BLaER1 treated with 17β-estradiol and CSF1 and Interleukin-3, amounts not matched to agents 10 nM and 100 nM (cell line): ENCODE measurements at regions not wholly inside any gene's neighbourhood (a gene's known extent, or its start where the extent isn't known, plus 50 kb on each side); places are given as distances from the start of the nearest gene placed in this dataset.

ENCODE experiments used
- H3K27ac ChIP-seq, 11 experiments: shearing (Covaris generic); formaldehyde crosslinking; 2 replicates each; pipeline ENCODE4 v1.8.1; 2022
- H3K27me3 ChIP-seq, 11 experiments: shearing (Covaris generic); formaldehyde crosslinking; 2 replicates each; pipeline ENCODE4 v1.8.1; 2022
- H3K36me3 ChIP-seq, 11 experiments: shearing (Covaris generic); formaldehyde crosslinking; 2 replicates each; pipeline ENCODE4 v1.8.1; 2022
- H3K4me1 ChIP-seq, 10 experiments: shearing (Covaris generic); formaldehyde crosslinking; 2 replicates each; pipeline ENCODE4 v1.8.1; 2022
- H3K4me2 ChIP-seq, 11 experiments: shearing (Covaris generic); formaldehyde crosslinking; 2 replicates each; pipeline ENCODE4 v1.8.1; 2022
- H3K4me3 ChIP-seq, 10 experiments: shearing (Covaris generic); formaldehyde crosslinking; 2 replicates each; pipeline ENCODE4 v1.8.1; 2022
- H3K9ac ChIP-seq, 11 experiments: shearing (Covaris generic); formaldehyde crosslinking; 2 replicates each; pipeline ENCODE4 v1.8.1; 2022
- H3K9me3 ChIP-seq, 11 experiments: shearing (Covaris generic); formaldehyde crosslinking; replicated peaks in 1 of 11; 2 replicates each; pipeline ENCODE4 v1.8.1; 2022
- H4K20me1 ChIP-seq, 11 experiments: shearing (Covaris generic); formaldehyde crosslinking; 2 replicates each; pipeline ENCODE4 v1.8.1; 2022
- Cebpa-rat ChIP-seq, 11 experiments: shearing (Covaris generic); IDR thresholded peaks; 2 replicates each; pipeline ENCODE4 v1.8.1; 2022

- H3K27ac ChIP-seq: no peak overlapping the region
- H3K4me3 ChIP-seq: no peak overlapping the region
Observed at GRCh38 chr2:140136861-140137260, 1356.7 kb upstream of the NXPH2 start.

DNA sequence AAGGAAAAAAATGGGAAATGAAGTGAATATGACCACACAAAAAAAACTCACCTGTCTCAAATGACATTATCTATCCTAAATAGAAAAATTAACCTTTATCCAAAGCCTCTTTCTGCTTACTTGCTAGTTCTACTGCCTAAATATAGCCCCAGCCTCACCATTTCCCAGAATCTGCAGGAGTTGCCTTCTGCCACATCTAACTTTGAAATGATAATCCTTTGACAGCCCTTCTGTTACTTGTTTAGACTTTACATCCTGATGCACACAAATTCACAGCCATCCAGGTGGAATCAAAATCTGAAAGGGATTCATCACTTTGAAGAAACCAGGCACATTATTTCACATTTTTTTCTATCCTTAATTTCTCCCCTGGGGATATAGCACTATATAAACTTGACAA lies 1356.2 kb upstream of the NXPH2 start:
- Histone ChIP-seq H3K4me2 (no peak overlapping the region), H3K9ac (no peak overlapping the region), H3K4me1 (no peaks in the 10 kb centered on the region), H3K27ac (no peak overlapping the region), H4K20me1 (no peaks in the 10 kb centered on the region), H3K9me3 (no peaks in the 10 kb centered on the region), H3K4me3 (no peak overlapping the region), H3K27me3 (no peaks in the 10 kb centered on the region), H3K36me3 (no peaks in the 10 kb centered on the region)
- no peak for TF ChIP-seq Cebpa-rat (IDR thresholded peaks at IDR 0.05)

More at GRCh38 chr2:140136861-140137260, 1356.7 kb upstream of the NXPH2 start:
- TF ChIP-seq Cebpa-rat (IDR thresholded peaks at IDR 0.05): no peak
- Histone ChIP-seq H3K4me2 (no peak overlapping the region), H4K20me1 (no peaks in the 10 kb centered on the region), H3K27me3 (no peaks in the 10 kb centered on the region), H3K4me1 (no peaks in the 10 kb centered on the region), H3K9me3 (no peaks in the 10 kb centered on the region), H3K9ac (no peak overlapping the region), H3K36me3 (no peaks in the 10 kb centered on the region)

- H3K9me3 ChIP-seq: no peaks in the 10 kb centered on the region
- no peak overlapping the region for H3K9ac ChIP-seq
- no peak overlapping the region for H3K4me3 ChIP-seq
- H4K20me1 ChIP-seq: no peaks in the 10 kb centered on the region
- H3K27ac ChIP-seq: no peak overlapping the region
- no peak for TF ChIP-seq Cebpa-rat (IDR thresholded peaks at IDR 0.05)
- H3K36me3 ChIP-seq: no peaks in the 10 kb centered on the region
- H3K4me1 ChIP-seq: no peaks in the 10 kb centered on the region
- no peak overlapping the region for H3K4me2 ChIP-seq
- H3K27me3 ChIP-seq: no peaks in the 10 kb centered on the region
Observed at GRCh38 chr2:140128909-140129308, 1348.7 kb upstream of the NXPH2 start.

- H3K9ac ChIP-seq: no peak overlapping the region
- no peak overlapping the region for H3K4me3 ChIP-seq
- H3K27ac ChIP-seq: no peak overlapping the region
- H3K4me2 ChIP-seq: no peak overlapping the region
- H3K36me3 ChIP-seq: no peaks in the 10 kb centered on the region
- H3K27me3 ChIP-seq: no peaks in the 10 kb centered on the region
- TF ChIP-seq Cebpa-rat (IDR thresholded peaks at IDR 0.05): no peak
- H4K20me1 ChIP-seq: no peaks in the 10 kb centered on the region
- no peaks in the 10 kb centered on the region for H3K4me1 ChIP-seq
- H3K9me3 ChIP-seq: no peaks in the 10 kb centered on the region
Observed at GRCh38 chr2:140122001-140122400, 1341.8 kb upstream of the NXPH2 start.

GRCh38 chr2:140117386-140117785 lies 1337.2 kb upstream of the NXPH2 start:
- Histone ChIP-seq H3K27me3 (no peaks in the 10 kb centered on the region), H3K4me3 (no peak overlapping the region), H4K20me1 (no peaks in the 10 kb centered on the region), H3K4me2 (no peak overlapping the region), H3K36me3 (no peaks in the 10 kb centered on the region), H3K27ac (no peak overlapping the region), H3K9me3 (no peaks in the 10 kb centered on the region), H3K9ac (no peak overlapping the region), H3K4me1 (no peaks in the 10 kb centered on the region)
- TF ChIP-seq Cebpa-rat (IDR thresholded peaks at IDR 0.05): no peak

DNA sequence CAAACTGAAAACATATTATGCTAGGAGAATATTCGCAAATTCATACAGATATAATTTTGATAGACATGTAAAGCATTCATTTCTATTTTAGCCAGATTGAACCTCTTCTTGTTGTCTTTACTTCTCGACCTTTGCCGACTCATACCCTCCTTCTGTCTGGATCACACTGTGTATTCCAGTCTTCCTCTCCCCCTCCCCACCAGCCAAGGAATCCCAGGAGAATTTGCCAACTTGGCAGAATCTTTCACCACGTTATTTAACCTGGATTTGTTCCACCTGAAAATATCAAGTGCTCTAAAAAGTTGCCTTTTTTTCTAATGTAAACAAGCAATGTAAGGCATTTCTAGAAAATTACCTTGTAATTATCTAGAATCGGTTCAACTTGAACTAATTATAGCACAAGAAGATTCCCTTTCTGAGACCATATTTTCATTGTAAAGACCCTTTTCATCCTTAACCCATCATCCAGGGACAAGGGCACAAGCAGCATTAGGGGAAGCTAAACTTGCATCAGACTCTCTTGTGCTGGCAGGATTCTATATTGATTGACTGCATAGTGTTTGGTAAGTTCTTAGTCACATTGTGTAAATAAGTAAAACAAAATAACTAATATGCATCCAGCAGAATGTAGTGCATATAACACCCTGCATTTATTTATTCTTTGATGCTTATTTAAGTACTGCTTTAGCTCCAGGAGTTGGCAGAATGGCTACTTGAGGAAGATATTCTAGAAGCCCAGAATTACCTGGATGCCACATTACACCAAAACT lies 1328.7 kb upstream of the NXPH2 start:
- no peaks in the 10 kb centered on the region for H3K9me3 ChIP-seq
- H3K36me3 ChIP-seq: no peaks in the 10 kb centered on the region
- H3K4me2 ChIP-seq: no peak overlapping the region
- H3K4me1 ChIP-seq: no peaks in the 10 kb centered on the region
- no peak overlapping the region for H3K9ac ChIP-seq
- H3K27ac ChIP-seq: no peak overlapping the region
- H3K4me3 ChIP-seq: no peak overlapping the region
- H3K27me3 ChIP-seq: no peaks in the 10 kb centered on the region
- no peaks in the 10 kb centered on the region for H4K20me1 ChIP-seq
- no peak for TF ChIP-seq Cebpa-rat (IDR thresholded peaks at IDR 0.05)

DNA sequence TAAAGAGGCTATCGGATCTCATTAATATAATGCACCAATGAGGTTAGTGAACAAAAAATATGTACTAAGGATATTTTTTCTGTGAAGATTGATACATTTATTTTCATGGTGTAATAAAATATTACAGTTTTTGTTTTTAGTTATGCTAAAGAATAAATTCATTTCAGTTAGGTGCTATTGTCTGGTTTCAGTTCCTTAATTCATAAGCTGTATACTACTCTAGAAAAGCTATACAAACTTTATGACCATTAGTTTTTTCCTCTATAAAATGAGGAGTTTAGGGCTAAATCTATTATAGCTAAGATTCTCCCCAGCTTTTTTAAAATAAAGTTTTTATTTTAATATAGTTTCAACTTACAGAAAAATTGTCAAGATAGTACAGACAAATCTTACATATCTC lies 1311.7 kb upstream of the NXPH2 start:
- no peaks in the 10 kb centered on the region for H3K27me3 ChIP-seq
- 0 out of 20 replicates have a peak, but pooled peaks cover 0 to 6% (median 0%) of the 10 kb centered on the region in 10 experiments for H3K4me1 ChIP-seq
- H3K27ac ChIP-seq: no peak overlapping the region

DNA sequence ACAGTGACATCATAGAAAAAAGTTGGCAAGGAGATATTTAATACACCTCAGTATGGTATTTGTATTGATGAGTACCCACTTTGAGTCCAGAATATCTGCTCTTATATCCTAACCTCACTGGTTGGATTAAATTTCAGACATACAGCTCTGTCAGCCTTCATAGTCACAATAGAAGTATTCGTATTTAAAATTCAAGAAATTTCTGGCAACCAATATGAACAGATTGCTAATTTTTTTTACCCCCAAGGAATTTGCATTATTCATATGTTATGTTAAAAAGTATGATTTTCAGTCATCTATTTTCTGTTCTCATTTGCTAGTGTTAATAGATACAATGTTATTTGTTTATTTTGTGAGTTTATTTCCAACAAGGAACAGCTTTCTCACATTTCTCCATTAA lies 1306.8 kb upstream of the NXPH2 start:
- Histone ChIP-seq H3K4me1 (0 out of 20 replicates have a peak, but pooled peaks cover 0 to 6% (median 0%) of the 10 kb centered on the region in 10 experiments), H3K4me3 (no peak overlapping the region), H3K36me3 (no peaks in the 10 kb centered on the region), H4K20me1 (no peaks in the 10 kb centered on the region), H3K4me2 (no peak overlapping the region), H3K27ac (no peak overlapping the region), H3K9ac (no peak overlapping the region), H3K27me3 (no peaks in the 10 kb centered on the region), H3K9me3 (no peaks in the 10 kb centered on the region)
- TF ChIP-seq Cebpa-rat (IDR thresholded peaks at IDR 0.05): no peak

More for the DNA sequence above, 1311.7 kb upstream of the NXPH2 start:
- Histone ChIP-seq H3K9ac (no peak overlapping the region), H3K4me3 (no peak overlapping the region), H3K4me2 (no peak overlapping the region), H3K36me3 (no peaks in the 10 kb centered on the region), H4K20me1 (no peaks in the 10 kb centered on the region), H3K9me3 (no peaks in the 10 kb centered on the region)
- no peak for TF ChIP-seq Cebpa-rat (IDR thresholded peaks at IDR 0.05)

DNA sequence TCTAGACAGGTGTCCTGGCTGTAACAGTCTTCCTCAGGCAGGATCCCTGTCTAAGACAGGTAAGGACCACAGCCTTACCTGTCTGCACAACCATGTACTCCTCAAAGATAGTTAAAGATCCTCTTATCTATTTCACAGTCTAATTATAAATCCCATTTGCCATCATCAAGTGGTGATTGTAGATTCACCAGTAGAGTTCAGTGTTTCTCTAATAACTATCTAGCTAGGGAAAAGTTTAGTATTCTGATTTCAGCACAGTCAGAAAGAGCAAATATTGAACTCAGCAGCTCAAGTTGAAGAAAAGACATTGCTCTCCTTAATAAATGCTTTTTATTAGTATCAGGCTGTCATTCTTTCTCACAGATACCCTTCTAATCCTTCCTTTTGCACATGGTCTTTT lies 1305.5 kb upstream of the NXPH2 start:
- no peaks in the 10 kb centered on the region for H3K27me3 ChIP-seq
- no peaks in the 10 kb centered on the region for H3K36me3 ChIP-seq
- no peaks in the 10 kb centered on the region for H3K9me3 ChIP-seq
- no peaks in the 10 kb centered on the region for H4K20me1 ChIP-seq
- no peak overlapping the region for H3K9ac ChIP-seq
- H3K27ac ChIP-seq: no peak overlapping the region
- H3K4me2 ChIP-seq: no peak overlapping the region
- no peak for TF ChIP-seq Cebpa-rat (IDR thresholded peaks at IDR 0.05)
- 0 out of 20 replicates have a peak, but pooled peaks cover 0 to 6% (median 0%) of the 10 kb centered on the region in 10 experiments for H3K4me1 ChIP-seq
- no peak overlapping the region for H3K4me3 ChIP-seq

DNA sequence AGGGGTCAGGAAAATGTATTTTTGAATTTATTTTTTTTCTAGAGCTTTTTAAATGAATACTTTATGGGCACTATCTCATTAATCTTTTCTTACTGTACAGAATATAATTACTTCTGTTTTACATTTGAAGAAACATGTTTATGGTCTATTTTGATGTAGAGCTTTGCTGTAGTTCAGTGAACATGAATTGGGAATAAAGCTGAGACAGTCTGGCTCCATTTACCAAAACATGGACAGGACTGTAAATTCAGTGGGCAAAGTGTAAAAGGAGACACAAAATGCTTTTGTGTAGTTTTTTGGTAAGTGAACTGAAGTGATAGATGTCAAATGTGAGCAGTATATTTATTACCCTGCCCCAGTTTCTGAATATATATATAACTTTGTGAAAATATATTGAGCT lies 1298.8 kb upstream of the NXPH2 start:
- no peak for TF ChIP-seq Cebpa-rat (IDR thresholded peaks at IDR 0.05)
- Histone ChIP-seq H3K4me3 (no peak overlapping the region), H3K27me3 (no peaks in the 10 kb centered on the region)

More for the DNA sequence above, 1298.8 kb upstream of the NXPH2 start:
- H3K9ac ChIP-seq: no peak overlapping the region
- no peaks in the 10 kb centered on the region for H3K36me3 ChIP-seq
- H4K20me1 ChIP-seq: no peaks in the 10 kb centered on the region
- no peak overlapping the region for H3K4me2 ChIP-seq
- no peaks in the 10 kb centered on the region for H3K4me1 ChIP-seq
- no peak overlapping the region for H3K27ac ChIP-seq
- H3K9me3 ChIP-seq: peaks cover 0 to 4% (median 0%) of the 10 kb centered on the region in 11 experiments; a peak in 7 of 22 replicates
